ENCODE measurements at regions not wholly inside any gene's neighbourhood (a gene's known extent, or its start where the extent isn't known, plus 50 kb on each side); places are given as distances from the start of the nearest gene placed in this dataset.

- no peak for DNase-seq (ENCODE audit: low read depth in 2 of 2)
Measured at GRCh38 chr19:30743702-30744101, 371.5 kb downstream of the ZNF536 start.

- DNase-seq (ENCODE audit: low read depth in 2 of 2), result no peak
Measured at GRCh38 chr19:30743011-30743410, 370.8 kb downstream of the ZNF536 start.

GRCh38 chr19:30742406-30742938 lies 370.3 kb downstream of the ZNF536 start:
- no peak for DNase-seq (ENCODE audit: low read depth in 2 of 2)

GRCh38 chr19:30741566-30741965 lies 369.4 kb downstream of the ZNF536 start:
- DNase-seq (ENCODE audit: low read depth in 2 of 2), result no peak

- no peak for DNase-seq (ENCODE audit: low read depth in 2 of 2)
Measured at GRCh38 chr19:30739394-30739793, 367.2 kb downstream of the ZNF536 start.

- no peak for DNase-seq (ENCODE audit: low read depth in 2 of 2)
Measured at GRCh38 chr19:30738047-30738446, 365.9 kb downstream of the ZNF536 start.

- no peak for DNase-seq (ENCODE audit: low read depth in 2 of 2)
Measured at GRCh38 chr19:30734669-30735068, 362.5 kb downstream of the ZNF536 start.

GRCh38 chr19:30733826-30734550 lies 361.8 kb downstream of the ZNF536 start:
- no peak for DNase-seq (ENCODE audit: low read depth in 2 of 2)

GRCh38 chr19:30731591-30731990 lies 359.4 kb downstream of the ZNF536 start:
- no peak for DNase-seq (ENCODE audit: low read depth in 2 of 2)

- no peak for DNase-seq (ENCODE audit: low read depth in 2 of 2)
Measured at GRCh38 chr19:30729451-30729850, 357.3 kb downstream of the ZNF536 start.

- DNase-seq (ENCODE audit: low read depth in 2 of 2), result no peak
Measured at GRCh38 chr19:30722761-30723160, 350.6 kb downstream of the ZNF536 start.

GRCh38 chr19:30722186-30722585 lies 350.0 kb downstream of the ZNF536 start:
- no peak for DNase-seq (ENCODE audit: low read depth in 2 of 2)

- no peak for DNase-seq (ENCODE audit: low read depth in 2 of 2)
Measured at GRCh38 chr19:30719999-30720345, 347.8 kb downstream of the ZNF536 start.

- DNase-seq (ENCODE audit: low read depth in 2 of 2), result peak; percentile 15 to 20
Measured at GRCh38 chr19:30719189-30719998, 347.2 kb downstream of the ZNF536 start.

- DNase-seq (ENCODE audit: low read depth in 2 of 2), result no peak
Measured at GRCh38 chr19:30718707-30719106, 346.5 kb downstream of the ZNF536 start.

GRCh38 chr19:30718014-30718413 lies 345.8 kb downstream of the ZNF536 start:
- no peak for DNase-seq (ENCODE audit: low read depth in 2 of 2)

GRCh38 chr19:30717381-30717780 lies 345.2 kb downstream of the ZNF536 start:
- no peak for DNase-seq (ENCODE audit: low read depth in 2 of 2)

- no peak for DNase-seq (ENCODE audit: low read depth in 2 of 2)
Measured at GRCh38 chr19:30712431-30713337, 340.5 kb downstream of the ZNF536 start.

GRCh38 chr19:30711826-30712225 lies 339.6 kb downstream of the ZNF536 start:
- no peak for DNase-seq (ENCODE audit: low read depth in 2 of 2)

GRCh38 chr19:30711296-30711695 lies 339.1 kb downstream of the ZNF536 start:
- no peak for DNase-seq (ENCODE audit: low read depth in 2 of 2)

GRCh38 chr19:30710721-30711120 lies 338.5 kb downstream of the ZNF536 start:
- no peak for DNase-seq (ENCODE audit: low read depth in 2 of 2)

All from fibroblast of skin of left biceps (primary cell).